ENCODE measurements at regions not wholly inside any gene's neighbourhood (a gene's known extent, or its start where the extent isn't known, plus 50 kb on each side); places are given as distances from the start of the nearest gene placed in this dataset.

GRCh38 chr5:97529354-97529985 is 346.4 kb upstream of the RIOK2 start:
- no peak overlapping the region for H3K9ac ChIP-seq (ENCODE audit: insufficient read length)
- DNase-seq (ENCODE audit: low read depth, low spot score): no peak
- no peaks in the 10 kb centered on the region for H3K36me3 ChIP-seq (ENCODE audit: insufficient read depth, low read length)
- H3K27ac ChIP-seq: no peak overlapping the region
- no peak overlapping the region for H3K4me3 ChIP-seq
- TF ChIP-seq POLR2AphosphoS5 (IDR thresholded peaks at IDR 0.05; ENCODE audit: borderline replicate concordance, low read depth, low read length) (no peak), FOXP2 (optimal IDR thresholded peaks at IDR 0.05; ENCODE audit: control extremely low read depth, extremely low read length, insufficient read depth) (no peak), EZH2 (IDR thresholded peaks at IDR 0.05) (no peak)
- no peaks in the 10 kb centered on the region for H3K9me3 ChIP-seq (ENCODE audit: low read depth, low read length)

- TF ChIP-seq EZH2 (IDR thresholded peaks at IDR 0.05): no peak
- no peak for TF ChIP-seq POLR2AphosphoS5 (IDR thresholded peaks at IDR 0.05; ENCODE audit: borderline replicate concordance, low read depth, low read length)
- no peak overlapping the region for H3K4me3 ChIP-seq
- no peak overlapping the region for H3K9ac ChIP-seq (ENCODE audit: insufficient read length)
- H3K9me3 ChIP-seq (ENCODE audit: low read depth, low read length): no peaks in the 10 kb centered on the region
- H3K27ac ChIP-seq: no peak overlapping the region
- no peaks in the 10 kb centered on the region for H3K36me3 ChIP-seq (ENCODE audit: insufficient read depth, low read length)
- no peak for DNase-seq (ENCODE audit: low read depth, low spot score)
Measured at GRCh38 chr5:97531549-97531948, 348.5 kb upstream of the RIOK2 start.

- no peaks in the 10 kb centered on the region for H3K9me3 ChIP-seq (ENCODE audit: low read depth, low read length)
- H3K9ac ChIP-seq (ENCODE audit: insufficient read length): no peak overlapping the region
- no peaks in the 10 kb centered on the region for H3K36me3 ChIP-seq (ENCODE audit: insufficient read depth, low read length)
- H3K4me3 ChIP-seq: no peak overlapping the region
- TF ChIP-seq EZH2 (IDR thresholded peaks at IDR 0.05) (no peak), FOXP2 (optimal IDR thresholded peaks at IDR 0.05; ENCODE audit: control extremely low read depth, extremely low read length, insufficient read depth) (no peak), POLR2AphosphoS5 (IDR thresholded peaks at IDR 0.05; ENCODE audit: borderline replicate concordance, low read depth, low read length) (no peak)
- no peak for DNase-seq (ENCODE audit: low read depth, low spot score)
- H3K27ac ChIP-seq: no peak overlapping the region
Measured at GRCh38 chr5:97534166-97534565, 351.1 kb upstream of the RIOK2 start.

- no peaks in the 10 kb centered on the region for H3K9me3 ChIP-seq (ENCODE audit: low read depth, low read length)
- no peak overlapping the region for H3K4me3 ChIP-seq
- H3K9ac ChIP-seq (ENCODE audit: insufficient read length): no peak overlapping the region
- no peak for TF ChIP-seq FOXP2 (optimal IDR thresholded peaks at IDR 0.05; ENCODE audit: control extremely low read depth, extremely low read length, insufficient read depth)
- TF ChIP-seq POLR2AphosphoS5 (IDR thresholded peaks at IDR 0.05; ENCODE audit: borderline replicate concordance, low read depth, low read length): no peak
- no peak for TF ChIP-seq EZH2 (IDR thresholded peaks at IDR 0.05)
- H3K27ac ChIP-seq: no peak overlapping the region
- no peaks in the 10 kb centered on the region for H3K36me3 ChIP-seq (ENCODE audit: insufficient read depth, low read length)
- DNase-seq (ENCODE audit: low read depth, low spot score): no peak
Measured at GRCh38 chr5:97536683-97537082, 353.6 kb upstream of the RIOK2 start.

- no peak overlapping the region for H3K9ac ChIP-seq (ENCODE audit: insufficient read length)
- H3K27ac ChIP-seq: no peak overlapping the region
- no peak overlapping the region for H3K4me3 ChIP-seq
- DNase-seq (ENCODE audit: low read depth, low spot score): no peak
- TF ChIP-seq FOXP2 (optimal IDR thresholded peaks at IDR 0.05; ENCODE audit: control extremely low read depth, extremely low read length, insufficient read depth): no peak
- TF ChIP-seq EZH2 (IDR thresholded peaks at IDR 0.05): no peak
- TF ChIP-seq POLR2AphosphoS5 (IDR thresholded peaks at IDR 0.05; ENCODE audit: borderline replicate concordance, low read depth, low read length): no peak
- no peaks in the 10 kb centered on the region for H3K36me3 ChIP-seq (ENCODE audit: insufficient read depth, low read length)
- no peaks in the 10 kb centered on the region for H3K9me3 ChIP-seq (ENCODE audit: low read depth, low read length)
Measured at GRCh38 chr5:97538912-97539311, 355.9 kb upstream of the RIOK2 start.

GRCh38 chr5:97541864-97542263 is 358.8 kb upstream of the RIOK2 start:
- Histone ChIP-seq H3K27ac (no peak overlapping the region), H3K9me3 (ENCODE audit: low read depth, low read length) (no peaks in the 10 kb centered on the region), H3K36me3 (ENCODE audit: insufficient read depth, low read length) (no peaks in the 10 kb centered on the region), H3K4me3 (no peak overlapping the region), H3K9ac (ENCODE audit: insufficient read length) (no peak overlapping the region)
- TF ChIP-seq EZH2 (IDR thresholded peaks at IDR 0.05): no peak
- no peak for TF ChIP-seq FOXP2 (optimal IDR thresholded peaks at IDR 0.05; ENCODE audit: control extremely low read depth, extremely low read length, insufficient read depth)
- TF ChIP-seq POLR2AphosphoS5 (IDR thresholded peaks at IDR 0.05; ENCODE audit: borderline replicate concordance, low read depth, low read length): no peak
- DNase-seq (ENCODE audit: low read depth, low spot score): no peak

- TF ChIP-seq FOXP2 (optimal IDR thresholded peaks at IDR 0.05; ENCODE audit: control extremely low read depth, extremely low read length, insufficient read depth) (no peak), EZH2 (IDR thresholded peaks at IDR 0.05) (no peak), POLR2AphosphoS5 (IDR thresholded peaks at IDR 0.05; ENCODE audit: borderline replicate concordance, low read depth, low read length) (no peak)
- Histone ChIP-seq H3K36me3 (ENCODE audit: insufficient read depth, low read length) (no peaks in the 10 kb centered on the region), H3K27ac (no peak overlapping the region), H3K9ac (ENCODE audit: insufficient read length) (no peak overlapping the region), H3K4me3 (no peak overlapping the region), H3K9me3 (ENCODE audit: low read depth, low read length) (no peaks in the 10 kb centered on the region)
- DNase-seq (ENCODE audit: low read depth, low spot score): no peak
Measured at GRCh38 chr5:97542469-97542868, 359.4 kb upstream of the RIOK2 start.

GRCh38 chr5:97543166-97543565 is 360.1 kb upstream of the RIOK2 start:
- no peak overlapping the region for H3K4me3 ChIP-seq
- H3K36me3 ChIP-seq (ENCODE audit: insufficient read depth, low read length): no peaks in the 10 kb centered on the region
- TF ChIP-seq FOXP2 (optimal IDR thresholded peaks at IDR 0.05; ENCODE audit: control extremely low read depth, extremely low read length, insufficient read depth): no peak
- TF ChIP-seq POLR2AphosphoS5 (IDR thresholded peaks at IDR 0.05; ENCODE audit: borderline replicate concordance, low read depth, low read length): no peak
- no peak for TF ChIP-seq EZH2 (IDR thresholded peaks at IDR 0.05)
- no peak overlapping the region for H3K27ac ChIP-seq
- H3K9me3 ChIP-seq (ENCODE audit: low read depth, low read length): no peaks in the 10 kb centered on the region
- no peak overlapping the region for H3K9ac ChIP-seq (ENCODE audit: insufficient read length)
- no peak for DNase-seq (ENCODE audit: low read depth, low spot score)

GRCh38 chr5:97544240-97544639 is 361.2 kb upstream of the RIOK2 start:
- no peak overlapping the region for H3K9ac ChIP-seq (ENCODE audit: insufficient read length)
- H3K9me3 ChIP-seq (ENCODE audit: low read depth, low read length): no peaks in the 10 kb centered on the region
- H3K4me3 ChIP-seq: no peak overlapping the region
- TF ChIP-seq EZH2 (IDR thresholded peaks at IDR 0.05) (no peak), FOXP2 (optimal IDR thresholded peaks at IDR 0.05; ENCODE audit: control extremely low read depth, extremely low read length, insufficient read depth) (no peak), POLR2AphosphoS5 (IDR thresholded peaks at IDR 0.05; ENCODE audit: borderline replicate concordance, low read depth, low read length) (no peak)
- no peak overlapping the region for H3K27ac ChIP-seq
- DNase-seq (ENCODE audit: low read depth, low spot score): no peak
- no peaks in the 10 kb centered on the region for H3K36me3 ChIP-seq (ENCODE audit: insufficient read depth, low read length)

Data from SK-N-MC (cell line).